ENCODE measurements at regions not wholly inside any gene's neighbourhood (a gene's known extent, or its start where the extent isn't known, plus 50 kb on each side); places are given as distances from the start of the nearest gene placed in this dataset.

DNA sequence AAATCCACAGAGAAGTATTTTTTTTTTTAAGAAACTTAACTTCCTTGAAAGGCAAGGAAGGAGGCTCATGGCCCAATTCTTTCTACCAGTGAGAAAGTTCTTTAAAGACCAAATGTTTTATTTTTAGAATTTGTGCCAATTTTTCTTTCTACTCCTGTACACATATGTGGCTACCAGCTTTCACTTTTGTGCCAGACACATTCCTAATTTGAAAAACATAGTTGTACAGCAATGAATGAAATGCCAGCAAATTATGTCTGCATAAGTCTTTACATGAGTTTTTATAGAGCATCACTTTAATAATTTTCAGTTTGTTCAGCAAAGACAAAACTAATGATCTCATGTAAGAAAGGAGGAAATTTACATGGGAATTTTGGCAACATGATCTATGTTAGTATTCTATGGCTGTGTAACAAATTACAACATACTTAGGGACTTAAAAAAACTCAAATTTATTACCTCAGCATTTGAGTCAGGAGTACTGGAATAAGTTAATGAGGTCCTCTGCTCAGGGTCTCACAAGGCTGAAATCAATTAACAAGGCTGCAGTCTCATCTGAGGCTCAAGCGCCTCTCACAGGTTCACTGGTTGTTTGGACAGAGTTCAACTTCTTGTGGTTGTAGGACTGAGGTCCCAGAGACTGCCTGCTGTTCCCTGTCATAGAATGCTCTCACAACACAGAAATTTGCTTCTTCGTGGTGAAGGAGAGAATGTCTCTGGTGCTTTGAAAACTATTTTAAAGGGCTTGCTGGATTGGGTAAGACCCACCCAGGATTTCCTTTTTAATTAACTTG lies 678.2 kb upstream of the FAM241A start:
- 0% methylated on average over 2 of the region's 2 CpGs for WGBS (ENCODE audit: insufficient coverage, low coverage, missing lambda C conversion rate)
- in situ Hi-C loops (cut with MboI) (no loop called here), intact Hi-C loops (cut with micrococcal nuclease) (no loop called here)
- Histone ChIP-seq H3K9ac (ENCODE audit: insufficient read depth in 1 of 2, low read depth in 2 of 2, low read length in 2 of 2) (no peak overlapping the region), H3K79me2 (ENCODE audit: control insufficient read depth, insufficient read depth, low read length) (no peaks in the 10 kb centered on the region), H3K4me3 (no peak overlapping the region), H3K9me1 (ENCODE audit: control insufficient read depth, insufficient read depth, low read length) (no peaks in the 10 kb centered on the region), H3K4me1 (replicated peaks in 1 of 2; ENCODE audit: control insufficient read depth in 2 of 2, insufficient read depth in 2 of 2, low read length in 2 of 2) (no peaks in the 10 kb centered on the region), H3K9me3 (replicated peaks; ENCODE audit: control insufficient read depth, insufficient read depth, low read depth, low read length) (no peaks in the 10 kb centered on the region), H3K27ac (ENCODE audit: extremely low read depth, low read depth, low read length) (no peak overlapping the region), H2AFZ (ENCODE audit: low read depth, low read length) (no peak overlapping the region), H3K36me3 (ENCODE audit: control insufficient read depth, insufficient read depth, low read length) (no peaks in the 10 kb centered on the region), H4K20me1 (replicated peaks; ENCODE audit: control insufficient read depth, insufficient read depth, low read length) (no peaks in the 10 kb centered on the region), H3K27me3 (ENCODE audit: control insufficient read depth in 2 of 2, insufficient read depth in 2 of 2, low read length in 2 of 2) (no peaks in the 10 kb centered on the region), H3K4me2 (ENCODE audit: insufficient read depth, low read length) (no peak overlapping the region)
- DNase-seq (ENCODE audit: extremely low read depth in 1 of 4, low spot score in 3 of 4), result no peak
- BruUV-seq (replicated peaks), result no TSS peak
- no peak for FAIRE-seq
- POLR2A ChIA-PET, result no interaction called here
- TF ChIP-seq, protein P1, sequence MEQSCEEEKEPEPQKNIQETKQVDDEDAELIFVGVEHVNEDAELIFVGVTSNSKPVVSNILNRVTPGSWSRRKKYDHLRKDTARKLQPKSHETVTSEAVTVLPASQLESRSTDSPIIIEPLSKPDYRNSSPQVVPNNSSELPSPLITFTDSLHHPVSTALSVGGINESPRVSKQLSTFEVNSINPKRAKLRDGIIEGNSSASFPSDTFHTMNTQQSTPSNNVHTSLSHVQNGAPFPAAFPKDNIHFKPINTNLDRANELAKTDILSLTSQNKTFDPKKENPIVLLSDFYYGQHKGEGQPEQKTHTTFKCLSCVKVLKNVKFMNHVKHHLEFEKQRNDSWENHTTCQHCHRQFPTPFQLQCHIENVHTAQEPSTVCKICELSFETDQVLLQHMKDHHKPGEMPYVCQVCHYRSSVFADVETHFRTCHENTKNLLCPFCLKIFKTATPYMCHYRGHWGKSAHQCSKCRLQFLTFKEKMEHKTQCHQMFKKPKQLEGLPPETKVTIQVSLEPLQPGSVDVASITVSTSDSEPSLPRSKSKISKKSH (CRISPR knock-in tag; IDR thresholded peaks at IDR 0.05), result no peak
- TF ChIP-seq ZC3H11A (IDR thresholded peaks at IDR 0.05; ENCODE audit: low read depth, low read length) (no peak), ARHGAP35 (IDR thresholded peaks at IDR 0.05; ENCODE audit: partially characterized antibody) (no peak), ARID2 (IDR thresholded peaks at IDR 0.05) (no peak), ZSCAN29 (IDR thresholded peaks at IDR 0.05) (no peak), NRF1 (conservative IDR thresholded peaks at IDR 0.05 in 1 of 2, IDR thresholded peaks at IDR 0.05 in 1 of 2) (no peak), ZNF41 (CRISPR knock-in tag; conservative IDR thresholded peaks at IDR 0.05) (no peak)
- TF ChIP-seq, protein P2, sequence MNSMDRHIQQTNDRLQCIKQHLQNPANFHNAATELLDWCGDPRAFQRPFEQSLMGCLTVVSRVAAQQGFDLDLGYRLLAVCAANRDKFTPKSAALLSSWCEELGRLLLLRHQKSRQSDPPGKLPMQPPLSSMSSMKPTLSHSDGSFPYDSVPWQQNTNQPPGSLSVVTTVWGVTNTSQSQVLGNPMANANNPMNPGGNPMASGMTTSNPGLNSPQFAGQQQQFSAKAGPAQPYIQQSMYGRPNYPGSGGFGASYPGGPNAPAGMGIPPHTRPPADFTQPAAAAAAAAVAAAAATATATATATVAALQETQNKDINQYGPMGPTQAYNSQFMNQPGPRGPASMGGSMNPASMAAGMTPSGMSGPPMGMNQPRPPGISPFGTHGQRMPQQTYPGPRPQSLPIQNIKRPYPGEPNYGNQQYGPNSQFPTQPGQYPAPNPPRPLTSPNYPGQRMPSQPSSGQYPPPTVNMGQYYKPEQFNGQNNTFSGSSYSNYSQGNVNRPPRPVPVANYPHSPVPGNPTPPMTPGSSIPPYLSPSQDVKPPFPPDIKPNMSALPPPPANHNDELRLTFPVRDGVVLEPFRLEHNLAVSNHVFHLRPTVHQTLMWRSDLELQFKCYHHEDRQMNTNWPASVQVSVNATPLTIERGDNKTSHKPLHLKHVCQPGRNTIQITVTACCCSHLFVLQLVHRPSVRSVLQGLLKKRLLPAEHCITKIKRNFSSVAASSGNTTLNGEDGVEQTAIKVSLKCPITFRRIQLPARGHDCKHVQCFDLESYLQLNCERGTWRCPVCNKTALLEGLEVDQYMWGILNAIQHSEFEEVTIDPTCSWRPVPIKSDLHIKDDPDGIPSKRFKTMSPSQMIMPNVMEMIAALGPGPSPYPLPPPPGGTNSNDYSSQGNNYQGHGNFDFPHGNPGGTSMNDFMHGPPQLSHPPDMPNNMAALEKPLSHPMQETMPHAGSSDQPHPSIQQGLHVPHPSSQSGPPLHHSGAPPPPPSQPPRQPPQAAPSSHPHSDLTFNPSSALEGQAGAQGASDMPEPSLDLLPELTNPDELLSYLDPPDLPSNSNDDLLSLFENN (IDR thresholded peaks at IDR 0.05; ENCODE audit: low read depth in 2 of 2, low read length in 2 of 2), result no peak
- TF ChIP-seq, protein P3, sequence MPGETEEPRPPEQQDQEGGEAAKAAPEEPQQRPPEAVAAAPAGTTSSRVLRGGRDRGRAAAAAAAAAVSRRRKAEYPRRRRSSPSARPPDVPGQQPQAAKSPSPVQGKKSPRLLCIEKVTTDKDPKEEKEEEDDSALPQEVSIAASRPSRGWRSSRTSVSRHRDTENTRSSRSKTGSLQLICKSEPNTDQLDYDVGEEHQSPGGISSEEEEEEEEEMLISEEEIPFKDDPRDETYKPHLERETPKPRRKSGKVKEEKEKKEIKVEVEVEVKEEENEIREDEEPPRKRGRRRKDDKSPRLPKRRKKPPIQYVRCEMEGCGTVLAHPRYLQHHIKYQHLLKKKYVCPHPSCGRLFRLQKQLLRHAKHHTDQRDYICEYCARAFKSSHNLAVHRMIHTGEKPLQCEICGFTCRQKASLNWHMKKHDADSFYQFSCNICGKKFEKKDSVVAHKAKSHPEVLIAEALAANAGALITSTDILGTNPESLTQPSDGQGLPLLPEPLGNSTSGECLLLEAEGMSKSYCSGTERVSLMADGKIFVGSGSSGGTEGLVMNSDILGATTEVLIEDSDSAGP (CRISPR knock-in tag; IDR thresholded peaks at IDR 0.05), result no peak
- TF ChIP-seq, protein P4, sequence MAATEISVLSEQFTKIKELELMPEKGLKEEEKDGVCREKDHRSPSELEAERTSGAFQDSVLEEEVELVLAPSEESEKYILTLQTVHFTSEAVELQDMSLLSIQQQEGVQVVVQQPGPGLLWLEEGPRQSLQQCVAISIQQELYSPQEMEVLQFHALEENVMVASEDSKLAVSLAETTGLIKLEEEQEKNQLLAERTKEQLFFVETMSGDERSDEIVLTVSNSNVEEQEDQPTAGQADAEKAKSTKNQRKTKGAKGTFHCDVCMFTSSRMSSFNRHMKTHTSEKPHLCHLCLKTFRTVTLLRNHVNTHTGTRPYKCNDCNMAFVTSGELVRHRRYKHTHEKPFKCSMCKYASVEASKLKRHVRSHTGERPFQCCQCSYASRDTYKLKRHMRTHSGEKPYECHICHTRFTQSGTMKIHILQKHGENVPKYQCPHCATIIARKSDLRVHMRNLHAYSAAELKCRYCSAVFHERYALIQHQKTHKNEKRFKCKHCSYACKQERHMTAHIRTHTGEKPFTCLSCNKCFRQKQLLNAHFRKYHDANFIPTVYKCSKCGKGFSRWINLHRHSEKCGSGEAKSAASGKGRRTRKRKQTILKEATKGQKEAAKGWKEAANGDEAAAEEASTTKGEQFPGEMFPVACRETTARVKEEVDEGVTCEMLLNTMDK (IDR thresholded peaks at IDR 0.05; ENCODE audit: borderline replicate concordance, insufficient read depth, low read depth, low read length, poor library complexity, severe bottlenecking), result no peak
- TF ChIP-seq, protein P5, sequence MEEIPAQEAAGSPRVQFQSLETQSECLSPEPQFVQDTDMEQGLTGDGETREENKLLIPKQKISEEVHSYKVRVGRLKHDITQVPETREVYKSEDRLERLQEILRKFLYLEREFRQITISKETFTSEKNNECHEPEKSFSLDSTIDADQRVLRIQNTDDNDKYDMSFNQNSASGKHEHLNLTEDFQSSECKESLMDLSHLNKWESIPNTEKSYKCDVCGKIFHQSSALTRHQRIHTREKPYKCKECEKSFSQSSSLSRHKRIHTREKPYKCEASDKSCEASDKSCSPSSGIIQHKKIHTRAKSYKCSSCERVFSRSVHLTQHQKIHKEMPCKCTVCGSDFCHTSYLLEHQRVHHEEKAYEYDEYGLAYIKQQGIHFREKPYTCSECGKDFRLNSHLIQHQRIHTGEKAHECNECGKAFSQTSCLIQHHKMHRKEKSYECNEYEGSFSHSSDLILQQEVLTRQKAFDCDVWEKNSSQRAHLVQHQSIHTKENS (CRISPR knock-in tag; IDR thresholded peaks at IDR 0.05), result no peak
- ATAC-seq, result no peak
- CTCF ChIA-PET (ENCODE audit: low intra/inter-chr PET ratio), result no interaction called here
